Nephron progenitor cell (in vitro differentiated cells): ENCODE measurements at regions not wholly inside any gene's neighbourhood (a gene's known extent, or its start where the extent isn't known, plus 50 kb on each side); places are given as distances from the start of the nearest gene placed in this dataset.

ENCODE experiments used
- DNase-seq: peaks from one replicate; pipeline ENCODE4 v3.0.0; 2021
- H3K27ac Mint-ChIP-seq: 2 replicates; pipeline ENCODE4 v1.8.0; 2021; ENCODE audit warnings: mild to moderate bottlenecking, moderate library complexity, mixed read lengths
- H3K27me3 Mint-ChIP-seq: 2 replicates; pipeline ENCODE4 v1.8.0; 2021; ENCODE audit warnings: mild to moderate bottlenecking, low read depth, mixed read lengths; ENCODE audit not compliant: poor library complexity
- H3K36me3 Mint-ChIP-seq: 2 replicates; pipeline ENCODE4 v1.8.0; 2021; ENCODE audit warnings: low read depth, mixed read lengths
- H3K4me1 Mint-ChIP-seq: 2 replicates; pipeline ENCODE4 v1.8.0; 2021; ENCODE audit warnings: mixed read lengths
- H3K4me3 Mint-ChIP-seq: 2 replicates; pipeline ENCODE4 v1.8.0; 2021; ENCODE audit warnings: mild to moderate bottlenecking, moderate library complexity, mixed read lengths
- H3K9me3 Mint-ChIP-seq: 2 replicates; pipeline ENCODE4 v1.8.0; 2021; ENCODE audit warnings: mild to moderate bottlenecking, moderate library complexity, mixed read lengths
- CTCF ChIP-seq: fragments of 200-600 bp; sonication (generic); IDR thresholded peaks from 2 replicates; pipeline ENCODE4 v1.5.0; 2021; ENCODE audit warnings: antibody characterized with exemption

GRCh38 chr6:14211562-14211942 lies 94.0 kb downstream of the CD83 start:
- Mint-ChIP-seq H3K4me3 (peak overlapping the region; percentile 82), H3K4me1 (peaks cover 53% of the 10 kb centered on the region), H3K27me3 (peaks cover 14% of the 10 kb centered on the region), H3K27ac (no peak overlapping the region), H3K36me3 (no peaks in the 10 kb centered on the region), H3K9me3 (peaks cover 4% of the 10 kb centered on the region)
- no peak for TF ChIP-seq CTCF
- peak; percentile 51 for DNase-seq

GRCh38 chr6:14212020-14212419 lies 94.4 kb downstream of the CD83 start:
- DNase-seq, result no peak
- no peak overlapping the region for H3K27ac Mint-ChIP-seq
- peaks cover 4% of the 10 kb centered on the region for H3K9me3 Mint-ChIP-seq
- H3K36me3 Mint-ChIP-seq, result no peaks in the 10 kb centered on the region
- peaks cover 16% of the 10 kb centered on the region for H3K27me3 Mint-ChIP-seq
- TF ChIP-seq CTCF, result no peak
- peak overlapping the region; percentile 82 for H3K4me3 Mint-ChIP-seq
- peaks cover 49% of the 10 kb centered on the region for H3K4me1 Mint-ChIP-seq

GRCh38 chr6:14212632-14213031 lies 95.1 kb downstream of the CD83 start:
- peaks cover 16% of the 10 kb centered on the region for H3K27me3 Mint-ChIP-seq
- no peak overlapping the region for H3K4me3 Mint-ChIP-seq
- H3K9me3 Mint-ChIP-seq, result peaks cover 4% of the 10 kb centered on the region
- TF ChIP-seq CTCF, result no peak
- no peaks in the 10 kb centered on the region for H3K36me3 Mint-ChIP-seq
- no peak for DNase-seq
- H3K27ac Mint-ChIP-seq, result no peak overlapping the region
- H3K4me1 Mint-ChIP-seq, result peaks cover 43% of the 10 kb centered on the region

GRCh38 chr6:14216946-14217684 lies 99.5 kb downstream of the CD83 start:
- peaks cover 24% of the 10 kb centered on the region for H3K27me3 Mint-ChIP-seq
- no peak for DNase-seq
- H3K36me3 Mint-ChIP-seq, result no peaks in the 10 kb centered on the region
- no peak overlapping the region for H3K27ac Mint-ChIP-seq
- peaks cover 4% of the 10 kb centered on the region for H3K9me3 Mint-ChIP-seq
- H3K4me1 Mint-ChIP-seq, result peaks cover 11% of the 10 kb centered on the region
- H3K4me3 Mint-ChIP-seq, result no peak overlapping the region
- TF ChIP-seq CTCF, result no peak

- Mint-ChIP-seq H3K27ac (peak overlapping the region; percentile 48), H3K4me1 (peaks cover 6% of the 10 kb centered on the region), H3K9me3 (peaks cover under 1% of the 10 kb centered on the region), H3K27me3 (peaks cover 21% of the 10 kb centered on the region), H3K4me3 (no peak overlapping the region), H3K36me3 (no peaks in the 10 kb centered on the region)
- DNase-seq, result no peak
- TF ChIP-seq CTCF, result no peak
These were observed 100.4 kb downstream of the CD83 start for GRCh38 chr6:14217728-14218518.

- H3K4me1 Mint-ChIP-seq, result peaks cover 11% of the 10 kb centered on the region
- no peaks in the 10 kb centered on the region for H3K36me3 Mint-ChIP-seq
- DNase-seq, result no peak
- H3K4me3 Mint-ChIP-seq, result no peak overlapping the region
- no peak for TF ChIP-seq CTCF
- H3K9me3 Mint-ChIP-seq, result no peaks in the 10 kb centered on the region
- H3K27me3 Mint-ChIP-seq, result peaks cover 15% of the 10 kb centered on the region
- H3K27ac Mint-ChIP-seq, result no peak overlapping the region
These were observed 100.9 kb downstream of the CD83 start for GRCh38 chr6:14218519-14218800.
